PC-3 (cell line): ENCODE measurements at regions not wholly inside any gene's neighbourhood (a gene's known extent, or its start where the extent isn't known, plus 50 kb on each side); places are given as distances from the start of the nearest gene placed in this dataset.

Experiments used
- EZH2 ChIP-seq: fragments of 300-600 bp; sonication (generic); IDR thresholded peaks from one replicate; pipeline ENCODE4 v1.6.1; 2017; ENCODE audit warnings: antibody characterized with exemption, mild to moderate bottlenecking, low read length; ENCODE audit not compliant: unreplicated experiment
- EZH2phosphoT487 ChIP-seq: fragments of 300-600 bp; sonication (generic); IDR thresholded peaks from 2 replicates; pipeline ENCODE4 v1.6.1; 2018; ENCODE audit warnings: mild to moderate bottlenecking, antibody characterized with exemption, low read length, borderline replicate concordance
- TF ChIP-seq, protein P1 (sequence below): fragments of 300-600 bp; sonication (generic); conservative IDR thresholded peaks from 2 replicates; pipeline ENCODE4 v1.5.1; 2017; ENCODE audit warnings: antibody characterized with exemption, low read depth, mild to moderate bottlenecking, low read length

DNA sequence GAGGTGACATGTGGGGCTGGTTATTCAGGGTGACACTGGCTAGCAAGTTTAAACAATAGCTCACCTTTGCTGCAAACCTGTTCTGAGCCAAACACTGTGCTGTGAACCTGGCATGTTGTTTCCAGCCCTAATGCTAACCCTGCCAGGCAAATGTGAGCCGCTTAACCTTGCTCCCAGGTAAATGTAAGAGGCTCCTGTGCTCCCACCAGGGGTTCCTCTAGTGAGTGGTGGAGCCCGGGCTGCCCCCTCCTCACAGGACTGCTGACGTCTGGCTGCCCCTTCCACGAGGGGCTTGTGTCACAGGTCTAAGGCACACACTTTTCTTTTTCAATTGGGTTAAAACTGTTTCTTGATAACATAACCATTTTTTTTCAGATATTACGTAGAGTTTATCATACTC lies 223.7 kb downstream of the DCDC2C start:
- TF ChIP-seq, protein P1, sequence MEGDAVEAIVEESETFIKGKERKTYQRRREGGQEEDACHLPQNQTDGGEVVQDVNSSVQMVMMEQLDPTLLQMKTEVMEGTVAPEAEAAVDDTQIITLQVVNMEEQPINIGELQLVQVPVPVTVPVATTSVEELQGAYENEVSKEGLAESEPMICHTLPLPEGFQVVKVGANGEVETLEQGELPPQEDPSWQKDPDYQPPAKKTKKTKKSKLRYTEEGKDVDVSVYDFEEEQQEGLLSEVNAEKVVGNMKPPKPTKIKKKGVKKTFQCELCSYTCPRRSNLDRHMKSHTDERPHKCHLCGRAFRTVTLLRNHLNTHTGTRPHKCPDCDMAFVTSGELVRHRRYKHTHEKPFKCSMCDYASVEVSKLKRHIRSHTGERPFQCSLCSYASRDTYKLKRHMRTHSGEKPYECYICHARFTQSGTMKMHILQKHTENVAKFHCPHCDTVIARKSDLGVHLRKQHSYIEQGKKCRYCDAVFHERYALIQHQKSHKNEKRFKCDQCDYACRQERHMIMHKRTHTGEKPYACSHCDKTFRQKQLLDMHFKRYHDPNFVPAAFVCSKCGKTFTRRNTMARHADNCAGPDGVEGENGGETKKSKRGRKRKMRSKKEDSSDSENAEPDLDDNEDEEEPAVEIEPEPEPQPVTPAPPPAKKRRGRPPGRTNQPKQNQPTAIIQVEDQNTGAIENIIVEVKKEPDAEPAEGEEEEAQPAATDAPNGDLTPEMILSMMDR = no peak
- TF ChIP-seq EZH2phosphoT487 = no peak
- no peak for TF ChIP-seq EZH2
